ENCODE measurements at regions not wholly inside any gene's neighbourhood (a gene's known extent, or its start where the extent isn't known, plus 50 kb on each side); places are given as distances from the start of the nearest gene placed in this dataset.

DNA sequence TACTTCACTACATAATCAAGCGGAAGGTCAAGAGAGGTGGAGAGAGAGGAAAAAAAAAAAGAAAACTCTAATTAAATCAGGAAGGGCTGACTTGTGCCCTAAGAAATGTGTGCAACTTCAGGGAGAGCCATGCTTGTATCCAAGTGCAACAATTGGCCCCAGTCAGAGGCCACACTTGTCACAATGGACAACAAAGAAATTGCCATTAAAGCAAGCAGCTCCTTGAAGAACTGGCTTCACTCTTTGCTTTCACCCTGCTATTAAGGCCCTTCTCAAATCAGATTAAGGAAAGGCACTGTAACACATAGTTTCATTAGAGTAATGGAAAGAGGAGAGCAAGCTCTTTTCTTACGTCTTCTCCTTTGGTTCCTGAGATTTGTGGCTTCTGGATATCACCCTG is 480.9 kb upstream of the WWC1 start:
- DNase-seq (ENCODE audit: low read depth) = no peak
- H3K4me3 ChIP-seq (ENCODE audit: low read depth, low read length) = no peak overlapping the region
- TF ChIP-seq, protein P1, sequence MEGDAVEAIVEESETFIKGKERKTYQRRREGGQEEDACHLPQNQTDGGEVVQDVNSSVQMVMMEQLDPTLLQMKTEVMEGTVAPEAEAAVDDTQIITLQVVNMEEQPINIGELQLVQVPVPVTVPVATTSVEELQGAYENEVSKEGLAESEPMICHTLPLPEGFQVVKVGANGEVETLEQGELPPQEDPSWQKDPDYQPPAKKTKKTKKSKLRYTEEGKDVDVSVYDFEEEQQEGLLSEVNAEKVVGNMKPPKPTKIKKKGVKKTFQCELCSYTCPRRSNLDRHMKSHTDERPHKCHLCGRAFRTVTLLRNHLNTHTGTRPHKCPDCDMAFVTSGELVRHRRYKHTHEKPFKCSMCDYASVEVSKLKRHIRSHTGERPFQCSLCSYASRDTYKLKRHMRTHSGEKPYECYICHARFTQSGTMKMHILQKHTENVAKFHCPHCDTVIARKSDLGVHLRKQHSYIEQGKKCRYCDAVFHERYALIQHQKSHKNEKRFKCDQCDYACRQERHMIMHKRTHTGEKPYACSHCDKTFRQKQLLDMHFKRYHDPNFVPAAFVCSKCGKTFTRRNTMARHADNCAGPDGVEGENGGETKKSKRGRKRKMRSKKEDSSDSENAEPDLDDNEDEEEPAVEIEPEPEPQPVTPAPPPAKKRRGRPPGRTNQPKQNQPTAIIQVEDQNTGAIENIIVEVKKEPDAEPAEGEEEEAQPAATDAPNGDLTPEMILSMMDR (IDR thresholded peaks at IDR 0.05; ENCODE audit: low read depth, low read length, missing control alignments) = no peak

DNA sequence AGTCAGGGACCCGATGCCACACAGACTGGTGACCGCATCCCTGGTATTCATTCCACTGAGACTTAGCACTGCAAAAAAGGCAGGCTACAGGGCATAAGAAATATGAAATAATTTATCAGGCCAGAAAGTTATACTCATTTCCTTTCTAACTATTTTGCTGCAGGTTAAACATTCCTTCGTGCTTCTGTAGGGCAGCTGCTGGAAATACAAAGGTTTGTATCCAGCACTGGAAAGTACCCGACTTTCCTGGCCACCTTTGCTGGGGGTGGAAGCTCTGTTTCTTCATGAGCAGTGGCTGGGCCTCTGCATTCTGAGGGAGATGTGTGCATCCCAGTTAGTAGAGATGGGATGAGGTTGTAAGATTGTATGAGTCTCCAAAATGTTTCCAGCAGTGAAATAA is 478.6 kb upstream of the WWC1 start:
- no peak for DNase-seq (ENCODE audit: low read depth)
- H3K4me3 ChIP-seq (ENCODE audit: low read depth, low read length) = no peak overlapping the region
- TF ChIP-seq, protein P1 (IDR thresholded peaks at IDR 0.05; ENCODE audit: low read depth, low read length, missing control alignments) = no peak

DNA sequence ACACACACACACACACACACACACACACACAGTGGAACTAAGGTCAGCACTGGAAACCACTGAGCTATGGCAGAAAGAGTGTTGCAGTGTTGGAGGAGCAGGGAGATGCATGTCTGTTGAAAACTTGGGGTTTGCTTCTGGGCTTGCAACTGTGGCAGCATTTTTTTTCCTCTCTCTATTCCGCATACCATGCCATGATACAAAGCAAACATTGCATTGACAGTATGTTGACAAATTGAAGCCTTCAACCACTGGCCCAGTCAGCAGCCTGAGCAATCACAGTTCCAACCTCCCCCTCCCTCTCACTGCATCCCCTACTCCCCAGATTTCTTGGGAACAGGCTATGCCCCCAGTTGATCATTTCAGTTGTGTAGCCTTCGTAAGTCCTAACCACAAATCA is 478.1 kb upstream of the WWC1 start:
- H3K4me3 ChIP-seq (ENCODE audit: low read depth, low read length) = no peak overlapping the region
- no peak for DNase-seq (ENCODE audit: low read depth)
- TF ChIP-seq, protein P1 (IDR thresholded peaks at IDR 0.05; ENCODE audit: low read depth, low read length, missing control alignments) = no peak

DNA sequence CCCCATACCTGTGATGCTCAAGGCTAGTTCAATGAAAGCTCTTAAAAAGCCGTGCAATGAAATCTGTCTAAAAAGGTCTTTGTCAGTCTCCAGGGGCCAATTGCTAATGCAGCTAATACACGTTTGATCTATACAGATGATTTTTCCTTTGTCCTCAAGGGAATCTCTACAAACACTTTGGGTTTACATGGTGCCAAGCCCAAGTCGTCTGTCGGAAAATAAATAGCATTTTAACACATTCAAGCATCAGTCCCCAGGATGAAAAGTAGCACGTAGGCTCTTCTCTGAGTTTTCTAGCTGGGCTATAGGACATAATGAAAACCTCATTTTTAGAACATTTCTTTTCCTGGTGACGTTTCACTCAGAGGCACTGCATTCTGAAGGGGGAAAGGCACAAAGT is 477.4 kb upstream of the WWC1 start:
- TF ChIP-seq, protein P1 (IDR thresholded peaks at IDR 0.05; ENCODE audit: low read depth, low read length, missing control alignments) = no peak
- no peak for DNase-seq (ENCODE audit: low read depth)
- no peak overlapping the region for H3K4me3 ChIP-seq (ENCODE audit: low read depth, low read length)

DNA sequence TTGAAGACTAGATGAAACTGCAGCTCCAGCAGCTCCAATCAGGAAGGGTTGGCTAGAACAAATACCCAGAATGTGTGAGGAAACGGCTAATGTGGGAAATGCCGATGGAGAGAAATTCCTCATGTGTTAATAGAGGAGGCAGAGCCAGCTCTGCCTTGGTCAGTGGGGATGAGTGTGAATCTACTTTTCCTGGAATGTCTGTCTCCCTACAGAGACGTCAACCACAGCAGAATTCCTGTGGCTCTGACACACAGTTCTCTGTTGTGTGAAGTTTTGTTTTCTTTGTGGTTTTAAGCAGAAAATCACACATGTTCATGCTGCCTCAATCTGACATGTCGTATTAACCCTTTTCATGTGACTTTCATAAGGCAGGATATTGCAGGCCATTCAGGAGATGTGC is 476.6 kb upstream of the WWC1 start:
- TF ChIP-seq, protein P1 (IDR thresholded peaks at IDR 0.05; ENCODE audit: low read depth, low read length, missing control alignments) = no peak
- H3K4me3 ChIP-seq (ENCODE audit: low read depth, low read length) = no peak overlapping the region
- DNase-seq (ENCODE audit: low read depth) = no peak

DNA sequence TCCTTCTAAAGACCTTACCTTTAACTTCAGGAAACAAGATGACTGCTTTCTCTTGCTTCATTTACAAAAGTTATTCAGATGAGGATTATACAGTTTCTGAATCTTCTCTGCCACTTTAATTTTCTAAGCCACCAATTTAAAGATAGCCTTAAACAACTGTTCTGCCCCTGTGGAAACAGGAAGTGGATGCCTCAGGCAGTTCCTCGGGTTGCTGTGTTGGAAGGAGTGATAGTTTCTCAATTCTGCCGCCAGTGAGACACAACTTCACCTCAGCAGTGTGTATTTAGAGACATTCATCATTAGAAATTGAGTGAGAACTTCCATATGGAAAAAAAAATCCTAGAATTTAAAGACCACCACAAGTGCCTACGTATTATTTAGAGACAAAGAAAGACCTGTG is 475.1 kb upstream of the WWC1 start:
- DNase-seq (ENCODE audit: low read depth) = no peak
- H3K4me3 ChIP-seq (ENCODE audit: low read depth, low read length) = no peak overlapping the region
- TF ChIP-seq, protein P1 (IDR thresholded peaks at IDR 0.05; ENCODE audit: low read depth, low read length, missing control alignments) = no peak

DNA sequence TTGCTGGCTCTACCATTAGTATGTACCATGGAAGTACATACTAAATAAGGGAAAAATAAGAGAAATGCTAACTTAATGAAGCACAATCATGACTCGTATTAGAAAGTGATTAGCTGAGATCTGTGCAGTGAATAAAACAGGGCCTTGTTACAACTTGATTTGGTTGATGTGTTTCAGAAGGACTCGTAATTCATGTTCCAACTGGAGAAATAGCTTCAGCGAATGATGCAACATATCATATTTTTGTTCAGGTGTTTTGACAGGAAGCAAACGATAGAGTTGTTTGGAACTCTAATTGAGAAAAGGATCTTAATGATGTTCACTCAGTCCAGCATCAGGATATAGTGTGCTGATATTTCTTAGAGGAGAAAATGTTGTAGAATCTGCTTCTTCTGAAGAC is 474.6 kb upstream of the WWC1 start:
- no peak for DNase-seq (ENCODE audit: low read depth)
- no peak overlapping the region for H3K4me3 ChIP-seq (ENCODE audit: low read depth, low read length)
- TF ChIP-seq, protein P1 (IDR thresholded peaks at IDR 0.05; ENCODE audit: low read depth, low read length, missing control alignments) = no peak

Data from GM12864 (cell line).